HEK293T (cell line): ENCODE measurements at regions not wholly inside any gene's neighbourhood (a gene's known extent, or its start where the extent isn't known, plus 50 kb on each side); places are given as distances from the start of the nearest gene placed in this dataset.

Experiments
- FOXA1 ChIP-seq: fragments of 450-650 bp; IDR thresholded peaks from 2 replicates; pipeline ENCODE4 v1.6.1; 2016; ENCODE audit warnings: mild to moderate bottlenecking
- SP1 ChIP-seq: fragments of 450-650 bp; IDR thresholded peaks from 2 replicates; pipeline ENCODE4 v1.6.1; 2017
- SUZ12 ChIP-seq: fragments of 450-650 bp; IDR thresholded peaks from 2 replicates; pipeline ENCODE4 v1.6.1; 2016; ENCODE audit warnings: mild to moderate bottlenecking
- TARDBP ChIP-seq: fragments of 450-650 bp; IDR thresholded peaks from 2 replicates; pipeline ENCODE4 v1.6.1; 2016
- TF ChIP-seq, protein P1 (sequence below): fragments of 450-650 bp; IDR thresholded peaks from 2 replicates; pipeline ENCODE4 v1.6.1; 2016

DNA sequence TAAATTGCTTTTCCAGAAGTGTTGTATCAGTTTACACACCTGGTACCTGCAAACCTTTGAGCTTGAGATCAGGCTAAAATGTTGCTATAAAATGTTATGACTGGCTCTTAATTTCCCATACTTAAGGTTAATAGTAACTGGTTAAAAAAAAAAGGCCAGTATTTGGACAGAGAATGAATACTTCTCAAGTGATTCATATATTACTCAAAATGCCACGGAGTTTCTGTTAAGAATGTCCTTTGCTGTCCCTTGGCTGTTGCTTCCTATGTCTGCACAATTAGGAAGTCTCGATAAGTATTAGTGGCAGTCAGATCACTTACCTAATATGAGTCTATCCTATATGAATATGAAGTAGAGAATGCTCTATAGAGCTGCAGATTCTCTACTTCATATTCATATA lies 232.2 kb upstream of the IGFBP7 start:
- TF ChIP-seq FOXA1 (no peak), TARDBP (no peak), SP1 (no peak), SUZ12 (no peak)
- TF ChIP-seq, protein P1, sequence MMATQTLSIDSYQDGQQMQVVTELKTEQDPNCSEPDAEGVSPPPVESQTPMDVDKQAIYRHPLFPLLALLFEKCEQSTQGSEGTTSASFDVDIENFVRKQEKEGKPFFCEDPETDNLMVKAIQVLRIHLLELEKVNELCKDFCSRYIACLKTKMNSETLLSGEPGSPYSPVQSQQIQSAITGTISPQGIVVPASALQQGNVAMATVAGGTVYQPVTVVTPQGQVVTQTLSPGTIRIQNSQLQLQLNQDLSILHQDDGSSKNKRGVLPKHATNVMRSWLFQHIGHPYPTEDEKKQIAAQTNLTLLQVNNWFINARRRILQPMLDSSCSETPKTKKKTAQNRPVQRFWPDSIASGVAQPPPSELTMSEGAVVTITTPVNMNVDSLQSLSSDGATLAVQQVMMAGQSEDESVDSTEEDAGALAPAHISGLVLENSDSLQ: no peak
